Limb (tissue), 2 donors: ENCODE measurements at regions not wholly inside any gene's neighbourhood (a gene's known extent, or its start where the extent isn't known, plus 50 kb on each side); places are given as distances from the start of the nearest gene placed in this dataset.
A peak's percentile ranks its signal among the peaks of the same experiment; 100 is the strongest.

ENCODE experiments used
- DNase-seq, 2 donors: peaks; one replicate each; pipeline ENCODE4 v3.0.0-alpha.2; 2016; ENCODE audit errors: extremely low spot score in 2 of 2

- no peak for DNase-seq
These were observed 901.7 kb downstream of the KCNMA1 start for GRCh38 chr10:76735866-76736265.

DNA sequence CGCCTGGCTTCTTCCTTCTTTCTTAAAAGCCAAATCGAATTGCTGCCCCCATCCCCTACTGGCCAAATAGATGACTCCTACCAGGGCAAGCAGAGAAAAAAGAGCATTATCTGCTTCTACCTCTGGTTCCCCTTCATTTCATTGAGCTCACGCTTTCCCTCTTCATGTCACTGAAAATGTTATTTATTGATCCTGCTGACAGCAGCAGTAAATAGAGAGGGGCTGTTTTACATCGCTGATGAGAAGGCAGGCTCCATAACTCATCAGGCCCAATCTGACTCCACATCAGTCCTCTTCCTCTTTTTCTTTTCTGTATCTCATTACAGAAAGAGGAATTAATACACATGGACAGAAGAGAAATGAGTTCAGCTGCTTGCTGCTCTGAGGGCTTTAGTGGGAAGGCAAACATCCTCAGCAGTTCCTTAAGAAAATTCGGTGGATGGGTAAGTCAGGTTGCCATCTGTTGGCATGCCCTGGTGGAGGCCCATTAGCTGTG, 904.1 kb downstream of the KCNMA1 start:
- DNase-seq: no peak

GRCh38 chr10:76732306-76732705, 905.3 kb downstream of the KCNMA1 start:
- no peak for DNase-seq

GRCh38 chr10:76729841-76730487, 907.6 kb downstream of the KCNMA1 start:
- DNase-seq: peak in 1 of 2 donors; percentile 9

- no peak for DNase-seq
These were observed 908.3 kb downstream of the KCNMA1 start for GRCh38 chr10:76729346-76729745.

DNA sequence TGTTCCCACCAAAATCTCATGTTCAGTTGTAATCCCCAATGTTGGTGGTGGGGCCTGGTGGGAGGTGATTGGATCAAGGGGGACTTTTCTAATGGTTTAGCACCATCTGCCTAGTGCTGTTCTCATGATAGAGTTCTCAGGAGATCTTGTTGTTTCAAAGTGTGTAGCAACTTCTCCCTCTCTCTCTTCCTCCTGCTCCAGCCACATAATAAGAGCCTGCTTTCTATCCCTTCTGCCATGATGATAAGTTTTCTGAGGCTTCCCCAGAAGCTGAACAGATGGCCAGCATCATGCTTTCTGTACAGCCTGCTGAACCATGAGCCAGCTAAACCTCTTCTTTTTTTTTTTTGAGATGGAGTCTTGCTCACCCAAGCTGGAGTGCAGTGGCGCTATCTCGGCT, 910.6 kb downstream of the KCNMA1 start:
- DNase-seq: no peak

DNA sequence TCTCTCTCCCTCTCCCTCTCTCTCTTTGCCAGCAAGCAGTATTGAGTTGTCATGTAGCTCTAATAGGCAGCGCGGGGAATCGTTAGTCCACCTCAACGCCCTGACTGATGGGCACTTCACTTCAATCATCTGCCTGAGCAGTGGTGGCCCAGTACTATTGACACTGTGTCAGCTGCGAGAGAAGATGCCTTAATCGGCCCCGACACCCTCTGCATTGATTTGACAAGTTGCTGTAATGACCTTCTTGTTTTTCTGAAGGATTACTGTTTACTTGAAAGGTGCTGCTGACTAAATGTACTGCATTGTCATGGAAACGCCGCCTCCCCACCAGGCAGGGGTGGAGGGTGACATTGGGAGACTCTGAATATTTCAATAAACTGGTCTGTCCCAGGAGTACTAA, 913.8 kb downstream of the KCNMA1 start:
- DNase-seq: no peak

DNA sequence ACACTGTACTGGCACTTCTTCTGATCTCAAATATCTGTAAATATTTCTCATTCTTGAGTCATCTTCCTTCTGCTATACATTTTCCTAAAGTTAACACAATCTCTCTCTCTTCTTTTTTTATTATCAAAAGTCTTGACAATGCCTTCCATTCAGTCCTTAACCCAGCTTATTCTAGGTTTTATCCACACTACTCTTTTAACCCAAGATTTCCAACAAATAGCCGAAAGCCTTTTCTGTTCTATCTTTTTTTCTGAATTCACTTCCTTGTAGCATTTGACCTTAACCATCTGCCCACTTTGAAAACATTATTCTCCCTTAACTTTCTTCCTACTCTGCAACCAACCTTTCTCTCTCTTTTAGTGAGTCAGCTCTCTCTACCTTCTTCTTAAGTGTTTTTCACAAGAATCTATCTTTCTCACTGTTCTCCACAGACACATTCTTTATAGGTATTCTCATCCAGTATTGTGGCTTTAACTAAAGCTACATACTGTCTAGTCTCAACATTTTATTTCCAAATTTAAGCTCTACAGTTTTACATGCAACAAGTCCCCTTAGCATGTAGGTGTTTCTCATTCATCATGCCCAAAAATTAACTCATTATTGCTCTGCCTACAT, 915.6 kb downstream of the KCNMA1 start:
- DNase-seq: no peak

- DNase-seq: no peak
These were observed 918.6 kb downstream of the KCNMA1 start for GRCh38 chr10:76719006-76719405.

- no peak for DNase-seq
These were observed 920.5 kb downstream of the KCNMA1 start for GRCh38 chr10:76717141-76717540.

DNA sequence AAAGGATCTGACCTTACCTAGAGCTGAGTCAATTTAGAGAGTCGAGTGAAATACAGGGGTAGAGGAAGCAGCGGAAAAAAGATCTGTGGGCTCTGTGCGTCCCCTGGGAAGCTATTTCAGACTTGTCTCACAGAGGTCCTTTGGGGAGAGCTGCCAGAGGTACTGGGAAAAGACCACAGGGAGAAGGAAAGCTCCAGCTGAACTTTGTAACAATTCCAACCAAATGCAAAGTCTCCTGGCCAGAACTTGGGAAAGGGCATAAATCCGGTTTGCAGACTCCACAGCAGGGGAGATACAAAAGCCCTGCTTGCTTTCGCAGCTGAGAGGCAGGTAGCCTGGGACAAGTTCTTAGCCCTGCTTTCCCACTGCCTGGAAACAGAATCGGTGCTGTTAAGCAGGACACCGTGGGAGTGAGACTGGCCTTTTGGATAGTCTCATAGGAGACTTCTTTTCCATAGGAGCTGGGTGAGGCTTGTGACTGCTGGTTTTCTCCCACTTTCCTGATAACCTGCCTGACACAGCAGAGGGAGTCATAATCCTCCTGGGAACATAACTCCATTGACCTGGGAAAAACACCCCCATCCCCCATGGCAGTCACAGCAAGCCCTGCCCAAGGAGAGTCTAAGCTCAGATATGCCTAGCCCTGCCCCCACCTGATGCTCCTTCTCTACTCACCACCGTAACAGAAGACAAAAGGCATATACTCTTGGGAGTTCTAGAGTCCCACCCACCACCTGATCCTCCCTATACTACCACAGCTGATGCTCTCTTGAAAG, 926.2 kb downstream of the KCNMA1 start:
- no peak for DNase-seq

DNA sequence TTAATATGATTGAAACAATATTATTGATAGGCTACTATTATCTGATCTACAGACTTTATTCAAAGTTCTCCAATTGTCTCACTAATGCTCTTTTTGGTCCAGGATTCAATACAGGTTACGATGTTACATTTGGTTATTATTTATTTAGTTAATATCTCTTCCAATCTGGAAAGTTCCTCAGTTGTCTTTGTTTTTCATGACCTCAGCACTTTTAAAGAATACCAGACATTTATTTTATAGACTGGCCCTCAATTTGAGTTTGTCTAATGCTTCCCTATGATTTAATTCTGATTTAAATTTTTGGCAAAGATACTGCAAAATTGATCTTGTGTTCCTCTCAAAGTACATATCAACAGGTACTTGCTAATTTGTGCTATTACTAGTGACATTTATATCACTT, 937.4 kb downstream of the KCNMA1 start:
- no peak for DNase-seq

DNA sequence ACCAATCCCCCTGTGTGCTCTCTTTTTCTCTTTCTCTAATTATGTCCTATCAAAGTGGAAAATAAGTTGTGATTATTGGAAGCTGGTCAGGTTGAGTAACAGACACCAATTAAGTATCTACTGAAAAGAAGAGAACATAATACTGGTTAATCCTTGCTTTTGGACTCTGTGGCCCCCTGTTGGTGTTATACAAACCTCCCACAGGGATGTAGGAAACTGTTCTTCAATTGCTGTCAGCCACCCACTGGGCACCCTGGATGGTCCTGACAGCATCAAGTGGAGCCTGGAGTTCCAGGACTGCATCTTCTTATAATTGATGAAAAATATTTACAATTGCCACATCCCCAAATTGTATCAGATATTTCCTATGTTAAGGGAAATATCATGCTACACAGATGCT, 939.7 kb downstream of the KCNMA1 start:
- DNase-seq: no peak

DNA sequence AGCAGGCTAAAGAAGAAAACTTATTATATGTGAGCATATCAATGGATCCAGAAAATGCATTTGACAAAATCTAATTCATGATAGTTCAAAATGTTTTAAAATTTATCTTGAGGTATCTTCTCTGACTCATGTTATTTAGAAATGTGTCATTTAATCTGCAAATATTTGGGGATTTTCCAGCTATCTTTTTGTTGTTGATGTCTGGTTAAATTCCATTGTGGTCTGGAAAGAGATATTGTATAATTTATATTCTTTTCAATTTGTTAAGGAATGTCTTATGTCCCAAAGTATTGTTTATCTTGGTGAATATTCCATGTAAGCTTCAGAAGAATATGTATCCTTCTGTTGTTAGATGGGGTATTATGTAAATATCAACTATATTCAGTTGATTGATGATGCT, 942.5 kb downstream of the KCNMA1 start:
- no peak for DNase-seq

DNA sequence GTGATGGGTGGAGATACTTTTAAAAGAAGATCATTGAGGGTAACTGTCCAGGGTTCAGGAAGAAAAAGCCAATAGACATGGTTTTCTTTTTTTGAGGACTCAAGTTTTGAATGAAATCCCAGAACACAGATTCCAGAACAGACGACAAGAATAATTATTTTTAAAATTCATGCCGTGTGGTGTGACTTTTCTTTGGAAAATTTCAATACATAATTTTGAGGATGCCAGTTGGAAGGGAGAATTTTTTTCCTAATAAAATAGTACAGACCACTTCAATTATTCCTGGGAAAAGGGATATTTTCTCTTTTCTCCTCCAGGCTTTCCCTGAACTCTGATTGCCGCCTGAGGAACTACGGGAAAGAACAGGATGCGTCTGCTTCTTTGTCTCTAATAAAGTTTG, 951.4 kb downstream of the KCNMA1 start:
- DNase-seq: no peak

- no peak for DNase-seq
These were observed 952.6 kb downstream of the KCNMA1 start for GRCh38 chr10:76684968-76685367.

GRCh38 chr10:76681153-76681552, 956.5 kb downstream of the KCNMA1 start:
- no peak for DNase-seq

DNA sequence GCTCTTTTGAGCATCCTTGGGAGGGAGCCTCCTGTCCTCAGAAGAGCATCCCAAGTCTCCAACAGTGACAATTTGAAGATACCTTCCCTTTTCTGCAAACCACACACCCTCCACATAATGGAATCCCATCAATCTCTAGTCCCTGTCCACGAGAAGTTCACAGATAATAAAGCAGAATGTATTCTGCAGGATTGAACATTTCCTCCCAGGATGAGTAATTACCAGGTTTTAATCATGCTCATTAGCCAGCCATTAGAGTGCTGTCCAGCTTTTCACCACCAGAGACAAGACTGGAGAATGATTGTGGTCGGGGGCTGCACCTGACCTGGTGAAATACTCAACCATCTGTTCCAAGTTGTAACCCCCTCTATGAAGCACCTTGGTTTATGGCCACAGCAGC, 958.6 kb downstream of the KCNMA1 start:
- DNase-seq: no peak

DNA sequence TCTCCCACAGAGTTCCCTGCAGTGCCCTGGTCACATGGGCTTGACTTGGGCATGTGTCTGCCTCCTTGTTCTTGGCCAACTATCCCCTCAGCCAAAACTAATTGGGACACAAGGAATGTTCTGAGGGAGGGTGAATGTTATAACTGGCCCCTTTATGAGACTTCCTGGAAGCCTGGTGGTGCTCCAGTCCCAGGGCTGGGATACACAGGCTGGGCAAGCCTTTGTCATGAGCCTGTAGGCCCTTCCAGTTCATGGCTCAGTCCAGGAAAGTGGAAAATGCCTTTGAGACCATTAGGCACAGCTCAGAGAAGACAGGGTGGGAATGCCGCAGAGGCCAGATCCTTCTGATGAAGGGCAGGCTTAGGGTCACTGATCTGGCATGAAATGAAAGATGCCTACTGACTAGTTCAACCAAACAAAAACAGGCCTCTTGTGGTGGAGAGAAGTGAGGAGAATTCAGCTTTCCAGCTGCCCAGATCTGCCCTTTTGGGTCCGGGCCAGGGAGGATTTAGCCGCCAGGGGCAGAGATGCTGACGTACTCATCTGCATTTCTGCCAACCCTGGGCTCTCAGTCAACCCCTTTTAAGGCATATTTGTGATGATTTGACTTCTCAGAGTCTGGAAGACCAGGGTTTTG, 961.5 kb downstream of the KCNMA1 start:
- peak; percentile 49 to 53 for DNase-seq

- no peak for DNase-seq
These were observed 962.1 kb downstream of the KCNMA1 start for GRCh38 chr10:76675561-76675950.

- DNase-seq: peak in 1 of 2 donors; percentile 32
These were observed 969.9 kb downstream of the KCNMA1 start for GRCh38 chr10:76667408-76668370.
